ENCODE measurements at regions not wholly inside any gene's neighbourhood (a gene's known extent, or its start where the extent isn't known, plus 50 kb on each side); places are given as distances from the start of the nearest gene placed in this dataset.

DNA sequence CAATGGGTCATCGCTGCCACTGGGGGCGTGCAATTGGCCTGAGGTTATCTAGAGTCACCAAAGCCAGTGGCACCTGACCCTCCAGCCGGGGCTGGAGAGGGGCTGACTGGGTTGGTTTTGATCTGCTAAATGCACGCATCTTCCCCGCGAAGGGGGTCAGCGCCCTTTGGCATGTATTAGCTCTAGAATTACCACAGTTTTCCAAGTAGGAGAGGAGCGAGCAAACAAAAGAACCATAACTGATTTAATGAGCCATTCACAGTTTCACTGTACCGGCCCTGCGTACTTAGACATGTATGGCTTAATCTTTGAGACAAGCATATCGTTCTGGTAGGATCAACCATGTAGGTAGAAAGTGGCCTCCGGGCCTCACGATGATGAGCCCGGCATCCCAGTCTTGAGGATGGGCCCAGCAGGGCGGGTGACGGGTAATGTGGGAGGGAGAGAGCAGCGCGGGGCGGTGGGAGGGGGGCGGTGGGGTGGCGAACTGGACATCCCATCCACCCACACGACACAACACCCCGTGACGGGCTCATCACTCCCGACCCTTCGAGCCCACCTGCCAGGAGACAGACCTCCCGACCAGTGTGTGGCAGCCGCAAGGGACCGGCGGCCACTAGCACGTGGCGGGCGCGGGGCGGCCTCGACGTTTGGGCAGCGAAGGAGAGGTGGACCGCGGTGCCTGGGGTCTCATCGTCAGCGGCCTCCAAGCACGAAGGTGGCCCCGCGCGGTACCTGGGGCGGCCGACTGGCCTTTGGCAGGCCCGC lies 1957.5 kb upstream of the DEFB115 start:
- ATAC-seq (no peak), DNase-seq (ENCODE audit: low spot score) (no peak)
- CTCF ChIA-PET: no interaction called here
- no peak for TF ChIP-seq CBFB (CRISPR knock-in tag; IDR thresholded peaks at IDR 0.05; ENCODE audit: low read depth)
- TF ChIP-seq ZNF396 (CRISPR knock-in tag; IDR thresholded peaks at IDR 0.05; ENCODE audit: borderline replicate concordance): no peak
- TF ChIP-seq, protein P1, sequence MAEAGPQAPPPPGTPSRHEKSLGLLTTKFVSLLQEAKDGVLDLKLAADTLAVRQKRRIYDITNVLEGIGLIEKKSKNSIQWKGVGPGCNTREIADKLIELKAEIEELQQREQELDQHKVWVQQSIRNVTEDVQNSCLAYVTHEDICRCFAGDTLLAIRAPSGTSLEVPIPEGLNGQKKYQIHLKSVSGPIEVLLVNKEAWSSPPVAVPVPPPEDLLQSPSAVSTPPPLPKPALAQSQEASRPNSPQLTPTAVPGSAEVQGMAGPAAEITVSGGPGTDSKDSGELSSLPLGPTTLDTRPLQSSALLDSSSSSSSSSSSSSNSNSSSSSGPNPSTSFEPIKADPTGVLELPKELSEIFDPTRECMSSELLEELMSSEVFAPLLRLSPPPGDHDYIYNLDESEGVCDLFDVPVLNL (CRISPR knock-in tag; IDR thresholded peaks at IDR 0.05; ENCODE audit: borderline replicate concordance, low read depth): no peak
- TF ChIP-seq NFYB (CRISPR knock-in tag; conservative IDR thresholded peaks at IDR 0.05; ENCODE audit: low read depth): no peak
- TF ChIP-seq FOXP1 (CRISPR knock-in tag; IDR thresholded peaks at IDR 0.05; ENCODE audit: borderline replicate concordance): no peak
- TF ChIP-seq, protein P2, sequence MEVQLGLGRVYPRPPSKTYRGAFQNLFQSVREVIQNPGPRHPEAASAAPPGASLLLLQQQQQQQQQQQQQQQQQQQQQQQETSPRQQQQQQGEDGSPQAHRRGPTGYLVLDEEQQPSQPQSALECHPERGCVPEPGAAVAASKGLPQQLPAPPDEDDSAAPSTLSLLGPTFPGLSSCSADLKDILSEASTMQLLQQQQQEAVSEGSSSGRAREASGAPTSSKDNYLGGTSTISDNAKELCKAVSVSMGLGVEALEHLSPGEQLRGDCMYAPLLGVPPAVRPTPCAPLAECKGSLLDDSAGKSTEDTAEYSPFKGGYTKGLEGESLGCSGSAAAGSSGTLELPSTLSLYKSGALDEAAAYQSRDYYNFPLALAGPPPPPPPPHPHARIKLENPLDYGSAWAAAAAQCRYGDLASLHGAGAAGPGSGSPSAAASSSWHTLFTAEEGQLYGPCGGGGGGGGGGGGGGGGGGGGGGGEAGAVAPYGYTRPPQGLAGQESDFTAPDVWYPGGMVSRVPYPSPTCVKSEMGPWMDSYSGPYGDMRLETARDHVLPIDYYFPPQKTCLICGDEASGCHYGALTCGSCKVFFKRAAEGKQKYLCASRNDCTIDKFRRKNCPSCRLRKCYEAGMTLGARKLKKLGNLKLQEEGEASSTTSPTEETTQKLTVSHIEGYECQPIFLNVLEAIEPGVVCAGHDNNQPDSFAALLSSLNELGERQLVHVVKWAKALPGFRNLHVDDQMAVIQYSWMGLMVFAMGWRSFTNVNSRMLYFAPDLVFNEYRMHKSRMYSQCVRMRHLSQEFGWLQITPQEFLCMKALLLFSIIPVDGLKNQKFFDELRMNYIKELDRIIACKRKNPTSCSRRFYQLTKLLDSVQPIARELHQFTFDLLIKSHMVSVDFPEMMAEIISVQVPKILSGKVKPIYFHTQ (CRISPR knock-in tag; IDR thresholded peaks at IDR 0.05): no peak
- no peak for TF ChIP-seq TEAD4 (CRISPR knock-in tag; IDR thresholded peaks at IDR 0.05)
- no peak for TF ChIP-seq NR3C1 (CRISPR knock-in tag; conservative IDR thresholded peaks at IDR 0.05; ENCODE audit: low read depth)
- no peak for TF ChIP-seq EMX1 (CRISPR knock-in tag; IDR thresholded peaks at IDR 0.05)
- TF ChIP-seq TP53 (CRISPR knock-in tag; IDR thresholded peaks at IDR 0.05): no peak
- TF ChIP-seq, protein P3, sequence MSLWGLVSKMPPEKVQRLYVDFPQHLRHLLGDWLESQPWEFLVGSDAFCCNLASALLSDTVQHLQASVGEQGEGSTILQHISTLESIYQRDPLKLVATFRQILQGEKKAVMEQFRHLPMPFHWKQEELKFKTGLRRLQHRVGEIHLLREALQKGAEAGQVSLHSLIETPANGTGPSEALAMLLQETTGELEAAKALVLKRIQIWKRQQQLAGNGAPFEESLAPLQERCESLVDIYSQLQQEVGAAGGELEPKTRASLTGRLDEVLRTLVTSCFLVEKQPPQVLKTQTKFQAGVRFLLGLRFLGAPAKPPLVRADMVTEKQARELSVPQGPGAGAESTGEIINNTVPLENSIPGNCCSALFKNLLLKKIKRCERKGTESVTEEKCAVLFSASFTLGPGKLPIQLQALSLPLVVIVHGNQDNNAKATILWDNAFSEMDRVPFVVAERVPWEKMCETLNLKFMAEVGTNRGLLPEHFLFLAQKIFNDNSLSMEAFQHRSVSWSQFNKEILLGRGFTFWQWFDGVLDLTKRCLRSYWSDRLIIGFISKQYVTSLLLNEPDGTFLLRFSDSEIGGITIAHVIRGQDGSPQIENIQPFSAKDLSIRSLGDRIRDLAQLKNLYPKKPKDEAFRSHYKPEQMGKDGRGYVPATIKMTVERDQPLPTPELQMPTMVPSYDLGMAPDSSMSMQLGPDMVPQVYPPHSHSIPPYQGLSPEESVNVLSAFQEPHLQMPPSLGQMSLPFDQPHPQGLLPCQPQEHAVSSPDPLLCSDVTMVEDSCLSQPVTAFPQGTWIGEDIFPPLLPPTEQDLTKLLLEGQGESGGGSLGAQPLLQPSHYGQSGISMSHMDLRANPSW (CRISPR knock-in tag; conservative IDR thresholded peaks at IDR 0.05; ENCODE audit: low read depth): no peak
- no peak for TF ChIP-seq NR1H2 (CRISPR knock-in tag; IDR thresholded peaks at IDR 0.05)
- TF ChIP-seq, protein P4, sequence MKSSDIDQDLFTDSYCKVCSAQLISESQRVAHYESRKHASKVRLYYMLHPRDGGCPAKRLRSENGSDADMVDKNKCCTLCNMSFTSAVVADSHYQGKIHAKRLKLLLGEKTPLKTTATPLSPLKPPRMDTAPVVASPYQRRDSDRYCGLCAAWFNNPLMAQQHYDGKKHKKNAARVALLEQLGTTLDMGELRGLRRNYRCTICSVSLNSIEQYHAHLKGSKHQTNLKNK (CRISPR knock-in tag; IDR thresholded peaks at IDR 0.05): no peak
- TF ChIP-seq MYBL2 (CRISPR knock-in tag; IDR thresholded peaks at IDR 0.05): no peak
- no peak for TF ChIP-seq ZNF232 (CRISPR knock-in tag; IDR thresholded peaks at IDR 0.05)
- TF ChIP-seq IRF2 (CRISPR knock-in tag; IDR thresholded peaks at IDR 0.05; ENCODE audit: borderline replicate concordance, low read depth): no peak
- TF ChIP-seq, protein P5, sequence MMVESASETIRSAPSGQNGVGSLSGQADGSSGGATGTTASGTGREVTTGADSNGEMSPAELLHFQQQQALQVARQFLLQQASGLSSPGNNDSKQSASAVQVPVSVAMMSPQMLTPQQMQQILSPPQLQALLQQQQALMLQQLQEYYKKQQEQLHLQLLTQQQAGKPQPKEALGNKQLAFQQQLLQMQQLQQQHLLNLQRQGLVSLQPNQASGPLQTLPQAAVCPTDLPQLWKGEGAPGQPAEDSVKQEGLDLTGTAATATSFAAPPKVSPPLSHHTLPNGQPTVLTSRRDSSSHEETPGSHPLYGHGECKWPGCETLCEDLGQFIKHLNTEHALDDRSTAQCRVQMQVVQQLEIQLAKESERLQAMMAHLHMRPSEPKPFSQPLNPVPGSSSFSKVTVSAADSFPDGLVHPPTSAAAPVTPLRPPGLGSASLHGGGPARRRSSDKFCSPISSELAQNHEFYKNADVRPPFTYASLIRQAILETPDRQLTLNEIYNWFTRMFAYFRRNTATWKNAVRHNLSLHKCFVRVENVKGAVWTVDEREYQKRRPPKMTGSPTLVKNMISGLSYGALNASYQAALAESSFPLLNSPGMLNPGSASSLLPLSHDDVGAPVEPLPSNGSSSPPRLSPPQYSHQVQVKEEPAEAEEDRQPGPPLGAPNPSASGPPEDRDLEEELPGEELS (CRISPR knock-in tag; IDR thresholded peaks at IDR 0.05): no peak
- no peak for TF ChIP-seq JAZF1 (CRISPR knock-in tag; IDR thresholded peaks at IDR 0.05)
- Mint-ChIP-seq H3K9me3 (peaks cover 53% of the 10 kb centered on the region), H3K27ac (no peak overlapping the region), H3K27me3 (ENCODE audit: low read depth) (peaks cover 33% of the 10 kb centered on the region), H3K36me3 (peaks cover 62% of the 10 kb centered on the region), H3K4me1 (no peaks in the 10 kb centered on the region), H3K4me3 (no peak overlapping the region)
- POLR2A ChIA-PET: no interaction called here
